ENCODE measurements at regions not wholly inside any gene's neighbourhood (a gene's known extent, or its start where the extent isn't known, plus 50 kb on each side); places are given as distances from the start of the nearest gene placed in this dataset.

- no peak for DNase-seq (ENCODE audit: low spot score)
- H3K27ac ChIP-seq: no peak overlapping the region
- no peak for TF ChIP-seq CTCF (IDR thresholded peaks at IDR 0.05)
- no peak overlapping the region for H3K4me3 ChIP-seq
Measured at GRCh38 chr3:168341956-168342936, 246.5 kb upstream of the GOLIM4 start.

GRCh38 chr3:168341192-168341815, 245.6 kb upstream of the GOLIM4 start:
- no peak for TF ChIP-seq CTCF (IDR thresholded peaks at IDR 0.05)
- no peak for DNase-seq (ENCODE audit: low spot score)
- no peak overlapping the region for H3K4me3 ChIP-seq
- H3K27ac ChIP-seq: no peak overlapping the region

- no peak overlapping the region for H3K4me3 ChIP-seq
- DNase-seq (ENCODE audit: low spot score): no peak
- TF ChIP-seq CTCF (IDR thresholded peaks at IDR 0.05): no peak
- no peak overlapping the region for H3K27ac ChIP-seq
Measured at GRCh38 chr3:168338161-168338560, 242.4 kb upstream of the GOLIM4 start.

- H3K27ac ChIP-seq: no peak overlapping the region
- no peak for TF ChIP-seq CTCF (IDR thresholded peaks at IDR 0.05)
- DNase-seq (ENCODE audit: low spot score): no peak
- H3K4me3 ChIP-seq: no peak overlapping the region
Measured at GRCh38 chr3:168336276-168336675, 240.6 kb upstream of the GOLIM4 start.

GRCh38 chr3:168333410-168333935, 237.7 kb upstream of the GOLIM4 start:
- no peak for TF ChIP-seq CTCF (IDR thresholded peaks at IDR 0.05)
- DNase-seq (ENCODE audit: low spot score): no peak
- Histone ChIP-seq H3K27ac (no peak overlapping the region), H3K4me3 (no peak overlapping the region)

GRCh38 chr3:168331756-168332155, 236.0 kb upstream of the GOLIM4 start:
- H3K4me3 ChIP-seq: no peak overlapping the region
- TF ChIP-seq CTCF (IDR thresholded peaks at IDR 0.05): no peak
- DNase-seq (ENCODE audit: low spot score): no peak
- H3K27ac ChIP-seq: no peak overlapping the region

All from coronary artery (tissue), 2 donors.